H1 (cell line): ENCODE measurements at regions not wholly inside any gene's neighbourhood (a gene's known extent, or its start where the extent isn't known, plus 50 kb on each side); places are given as distances from the start of the nearest gene placed in this dataset.
"Not testable (repeated sequence)": the region's sequence is repeated elsewhere in the genome, so short reads cannot be mapped to it uniquely, and the experiment has no call there.

Source experiments
- CTCF ChIA-PET: fragments of 300-600 bp; sonication (Branson Sonifier 250); formaldehyde crosslinking; loops from one replicate; lab custom pipeline; 2021; ENCODE audit not compliant: partially characterized antibody; lab: Charles Lee
- POLR2A ChIA-PET: fragments of 300-600 bp; sonication (Branson Sonifier 250); formaldehyde crosslinking; loops from one replicate; lab custom pipeline; 2021; ENCODE audit warnings: inconsistent platforms; ENCODE audit not compliant: partially characterized antibody; lab: Charles Lee
- DNase-seq, 2 experiments: peaks; one replicate each; pipeline versions ENCODE4 v3.0.0 to v3.0.0-alpha.2; 2010 to 2022; ENCODE audit warnings: low spot score in 2 of 2, low read depth in 1 of 2, mixed read lengths in 1 of 2
- FAIRE-seq: peaks from 2 replicates; lab custom pipeline; 2011; peaks lifted over from hg19 to GRCh38; lab: Jason Lieb, UNC
- H2AFZ ChIP-seq: 2 replicates; pipeline ENCODE4 v1.8.1; 2012; ENCODE audit warnings: low read length, inconsistent platforms
- H2AK5ac ChIP-seq: 2 replicates; pipeline ENCODE4 v1.6.1; 2013; ENCODE audit warnings: low read depth, low read length
- H2BK120ac ChIP-seq: replicated peaks from 2 replicates; pipeline ENCODE3; 2013; ENCODE audit warnings: low read depth, low read length, inconsistent platforms
- H2BK12ac ChIP-seq: 2 replicates; pipeline ENCODE4 v1.6.1; 2013; ENCODE audit warnings: low read depth, low read length
- H2BK15ac ChIP-seq: 2 replicates; pipeline ENCODE4 v1.6.1; 2013; ENCODE audit warnings: low read length
- H2BK20ac ChIP-seq: 2 replicates; pipeline ENCODE4 v1.6.1; 2013; ENCODE audit warnings: low read length
- H2BK5ac ChIP-seq: 2 replicates; pipeline ENCODE4 v1.6.1; 2013; ENCODE audit warnings: low read depth, low read length
- H3K14ac ChIP-seq: 2 replicates; pipeline ENCODE4 v1.6.1; 2013; ENCODE audit warnings: inconsistent platforms; ENCODE audit not compliant: insufficient read length
- H3K18ac ChIP-seq: 2 replicates; pipeline ENCODE4 v1.6.1; 2013; ENCODE audit warnings: low read length; ENCODE audit errors: extremely low read depth
- H3K23ac ChIP-seq: 2 replicates; pipeline ENCODE4 v1.6.1; 2013; ENCODE audit warnings: inconsistent platforms; ENCODE audit not compliant: insufficient read length
- H3K23me2 ChIP-seq: 2 replicates; pipeline ENCODE4 v1.6.1; 2013; ENCODE audit warnings: low read depth, low read length
- H3K27ac ChIP-seq: 2 replicates; pipeline ENCODE4 v1.6.1; 2011; ENCODE audit warnings: low read depth, low read length, inconsistent platforms
- H3K27me3 ChIP-seq, 4 experiments: replicated peaks in 1 of 4; 1 replicate in 1 of 4; 2 replicates in 3 of 4; pipeline versions ENCODE4 v1.6.1 to v1.8.1; 2011 to 2013; ENCODE audit warnings: low read length in 3 of 4, mild to moderate bottlenecking in 3 of 4, inconsistent platforms in 2 of 4, mixed read lengths in 2 of 4, moderate library complexity in 1 of 4; ENCODE audit not compliant: control insufficient read depth in 3 of 4, insufficient read depth in 3 of 4; ENCODE audit errors: extremely low read depth in 1 of 4
- H3K36me3 ChIP-seq, 4 experiments: 2 replicates each; pipeline versions ENCODE4 v1.6.1 to v1.8.1; 2011 to 2013; ENCODE audit warnings: mild to moderate bottlenecking in 4 of 4, low read length in 3 of 4, moderate library complexity in 2 of 4, control low read depth in 1 of 4, inconsistent platforms in 1 of 4; ENCODE audit not compliant: insufficient read depth in 4 of 4, control insufficient read depth in 2 of 4
- H3K4ac ChIP-seq: replicated peaks from 2 replicates; pipeline ENCODE3; 2013; ENCODE audit warnings: low read length, low read depth, mixed read lengths, inconsistent platforms; ENCODE audit not compliant: insufficient read length
- H3K4me1 ChIP-seq, 4 experiments: replicated peaks in 1 of 4; 1 replicate in 1 of 4; 2 replicates in 3 of 4; pipeline versions ENCODE4 v1.6.1 to v1.8.1; 2011 to 2013; ENCODE audit warnings: low read length in 3 of 4, inconsistent platforms in 2 of 4, mixed read lengths in 1 of 4; ENCODE audit not compliant: insufficient read depth in 4 of 4, control insufficient read depth in 3 of 4
- H3K4me2 ChIP-seq, 2 experiments: 2 replicates each; pipeline versions ENCODE4 v1.6.1 to v1.8.1; 2011 to 2013; ENCODE audit warnings: low read depth in 2 of 2, low read length in 2 of 2, control low read depth in 1 of 2, inconsistent platforms in 1 of 2, mild to moderate bottlenecking in 1 of 2; ENCODE audit not compliant: insufficient read depth in 1 of 2
- H3K4me3 ChIP-seq, 4 experiments: fragments of 200-600, 300-600 bp in 1 of 4; sonication (generic), shearing (Covaris generic), sonication (Bioruptor Twin) in 1 of 4; 2 replicates each; pipeline versions ENCODE4 v1.5.1 to v1.8.1; 2011 to 2016; ENCODE audit warnings: low read length in 4 of 4, low read depth in 3 of 4, control low read depth in 2 of 4, inconsistent platforms in 2 of 4, mild to moderate bottlenecking in 2 of 4, mixed read lengths in 1 of 4, moderate library complexity in 1 of 4; ENCODE audit not compliant: insufficient read depth in 2 of 4; ENCODE audit errors: extremely low read depth in 1 of 4
- H3K56ac ChIP-seq: replicated peaks from 2 replicates; pipeline ENCODE3; 2013; ENCODE audit warnings: low read depth, mild to moderate bottlenecking, mixed read lengths, low read length, inconsistent platforms; ENCODE audit not compliant: insufficient read length
- H3K79me1 ChIP-seq: 2 replicates; pipeline ENCODE4 v1.6.1; 2013; ENCODE audit warnings: low read depth, low read length, control low read depth
- H3K79me2 ChIP-seq, 2 experiments: 2 replicates each; pipeline versions ENCODE4 v1.6.1 to v1.8.1; 2012 to 2013; ENCODE audit warnings: low read length in 2 of 2, mild to moderate bottlenecking in 2 of 2, inconsistent platforms in 1 of 2; ENCODE audit not compliant: insufficient read depth in 2 of 2, control insufficient read depth in 1 of 2
- H3K9ac ChIP-seq, 4 experiments: replicated peaks in 1 of 4; 1 replicate in 1 of 4; 2 replicates in 3 of 4; pipeline versions ENCODE4 v1.6.1 to v1.8.1; 2011 to 2013; ENCODE audit warnings: low read depth in 3 of 4, low read length in 3 of 4, control low read depth in 2 of 4, mild to moderate bottlenecking in 2 of 4, moderate library complexity in 2 of 4, inconsistent platforms in 1 of 4; ENCODE audit errors: extremely low read depth in 1 of 4
- H3K9me3 ChIP-seq, 2 experiments: 2 replicates each; pipeline versions ENCODE4 v1.6.1 to v1.8.1; 2012 to 2013; ENCODE audit warnings: mild to moderate bottlenecking in 2 of 2, moderate library complexity in 2 of 2, control low read depth in 1 of 2, inconsistent platforms in 1 of 2, low read depth in 1 of 2, low read length in 1 of 2, mixed read lengths in 1 of 2; ENCODE audit not compliant: insufficient read depth in 2 of 2
- H4K20me1 ChIP-seq, 2 experiments: replicated peaks in 1 of 2; 2 replicates each; pipeline versions ENCODE3 to v1.8.1; 2011 to 2013; ENCODE audit warnings: inconsistent platforms in 2 of 2, low read length in 2 of 2, mild to moderate bottlenecking in 1 of 2; ENCODE audit not compliant: insufficient read depth in 2 of 2, control insufficient read depth in 1 of 2
- H4K5ac ChIP-seq: 2 replicates; pipeline ENCODE4 v1.6.1; 2013; ENCODE audit warnings: low read length, low read depth, mixed read lengths, inconsistent platforms; ENCODE audit not compliant: insufficient read length
- H4K8ac ChIP-seq: 2 replicates; pipeline ENCODE4 v1.8.0; 2013; ENCODE audit warnings: mild to moderate bottlenecking, moderate library complexity, low read length, inconsistent platforms; ENCODE audit not compliant: insufficient read depth; ENCODE audit errors: extremely low read depth
- H4K91ac ChIP-seq: replicated peaks from 2 replicates; pipeline ENCODE3; 2013; ENCODE audit warnings: low read length, mixed read lengths, inconsistent platforms; ENCODE audit not compliant: insufficient read length
- BCL11A ChIP-seq, 2 experiments: IDR thresholded peaks; one replicate each; pipeline ENCODE4 v1.6.1; 2011; ENCODE audit warnings: low read depth in 2 of 2, low read length in 2 of 2, mild to moderate bottlenecking in 2 of 2
- HDAC2 ChIP-seq, 2 experiments: fragments of 300-600 bp in 1 of 2; sonication (generic) in 1 of 2; IDR thresholded peaks; 2 replicates each; pipeline ENCODE4 v1.6.1; 2011 to 2012; ENCODE audit warnings: low read depth in 2 of 2, low read length in 2 of 2, mild to moderate bottlenecking in 2 of 2, moderate library complexity in 2 of 2, borderline replicate concordance in 1 of 2, inconsistent platforms in 1 of 2
- SP4 ChIP-seq: IDR thresholded peaks from 2 replicates; pipeline ENCODE4 v1.6.1; 2012; ENCODE audit warnings: low read length, inconsistent platforms
- WGBS, 2 experiments: shearing (Covaris generic) in 1 of 2; methylation state at CpG; one replicate each; pipeline versions ENCODE4 v1.1.6 to v1.1.7; 2013 to 2015; ENCODE audit warnings: low lambda C conversion rate in 2 of 2, mixed read lengths in 2 of 2, inconsistent platforms in 1 of 2, low coverage in 1 of 2, missing lambda C conversion rate in 1 of 2; ENCODE audit not compliant: insufficient replicate concordance in 2 of 2, insufficient coverage in 1 of 2, insufficient read length in 1 of 2; ENCODE audit errors: extremely low coverage in 1 of 2, missing lambda C conversion rate in 1 of 2; 5-methylcytosine and 5-hydroxymethylcytosine counted together

- Histone ChIP-seq H4K8ac (no peak overlapping the region), H2AFZ (no peak overlapping the region), H3K4me1 (no peaks in the 10 kb centered on the region), H3K9ac (no peak overlapping the region), H3K27me3 (no peaks in the 10 kb centered on the region), H3K14ac (no peak overlapping the region), H4K20me1 (no peaks in the 10 kb centered on the region), H3K4me3 (no peak overlapping the region), H3K4me2 (no peak overlapping the region), H3K23ac (no peak overlapping the region), H3K23me2 (no peaks in the 10 kb centered on the region), H2BK20ac (no peak overlapping the region), H3K9me3 (no peaks in the 10 kb centered on the region), H2AK5ac (no peak overlapping the region), H3K79me1 (no peaks in the 10 kb centered on the region), H2BK5ac (no peak overlapping the region), H3K56ac (no peak overlapping the region), H2BK120ac (no peak overlapping the region), H3K4ac (no peak overlapping the region), H3K36me3 (no peaks in the 10 kb centered on the region), H4K5ac (no peak overlapping the region), H4K91ac (no peak overlapping the region), H2BK15ac (no peak overlapping the region), H2BK12ac (no peak overlapping the region), H3K18ac (no peak overlapping the region), H3K27ac (no peak overlapping the region), H3K79me2 (no peaks in the 10 kb centered on the region)
- WGBS, 2 experiments: 100% methylated on average over 1 of the region's 1 CpG; no CpG with 5 or more reads in 1 of the 2 experiments
- POLR2A ChIA-PET: no interaction called here
- DNase-seq (no peak), FAIRE-seq (no peak)
- CTCF ChIA-PET: interaction anchor here (0.7 to 1.4 kb wide), 4 partner anchors 9 to 77 kb away, joined by 3 to 4 read pairs (median 3); no protein-coding TSS in a partner anchor
- TF ChIP-seq HDAC2 (IDR thresholded peaks at IDR 0.05; ENCODE audit: borderline replicate concordance in 1 of 2, low read depth in 2 of 2, low read length in 2 of 2): no peak
- TF ChIP-seq SP4: no peak
- TF ChIP-seq BCL11A (IDR thresholded peaks at IDR 0.05; ENCODE audit: low read depth in 2 of 2, low read length in 2 of 2): no peak
Measured at GRCh38 chrX:110914281-110914680, 118.7 kb upstream of the CHRDL1 start.

DNA sequence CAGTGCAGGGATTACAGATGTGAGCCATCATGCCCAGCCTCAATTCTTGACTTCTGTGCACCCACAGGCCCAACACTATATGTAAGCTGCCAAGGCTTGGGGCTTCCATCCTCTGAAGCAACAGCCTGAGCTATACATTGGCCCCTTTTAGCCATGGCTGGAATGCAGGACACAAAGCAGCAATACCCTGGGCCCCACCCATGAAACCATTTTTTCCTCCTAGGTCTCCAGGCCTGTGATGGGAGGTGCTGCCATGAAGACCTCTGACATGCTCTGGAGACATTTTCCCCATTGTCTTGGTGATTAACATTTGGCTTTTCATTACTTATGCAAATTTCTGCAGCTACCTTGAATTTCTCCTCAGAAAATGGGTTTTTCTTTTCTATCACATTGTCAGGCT, 109.1 kb upstream of the CHRDL1 start:
- H3K14ac ChIP-seq, CTCF ChIA-PET, H2BK15ac ChIP-seq, DNase-seq, H2BK5ac ChIP-seq, H4K20me1 ChIP-seq, H2AFZ ChIP-seq, H3K23me2 ChIP-seq, H4K5ac ChIP-seq, H4K8ac ChIP-seq, H3K27ac ChIP-seq, H3K18ac ChIP-seq, POLR2A ChIA-PET, H3K23ac ChIP-seq, H3K56ac ChIP-seq, H3K79me1 ChIP-seq, H3K9ac ChIP-seq, H3K27me3 ChIP-seq, H2AK5ac ChIP-seq, H3K79me2 ChIP-seq, H3K4ac ChIP-seq, H2BK12ac ChIP-seq, H2BK20ac ChIP-seq, FAIRE-seq, H2BK120ac ChIP-seq, H3K4me1 ChIP-seq, H3K4me2 ChIP-seq, H3K36me3 ChIP-seq, H4K91ac ChIP-seq, H3K4me3 ChIP-seq: not testable (repeated sequence)
- peaks cover 0 to 11% of the 10 kb centered on the region in 2 experiments; a peak in 2 of 4 replicates for H3K9me3 ChIP-seq
